GM19025 (cell line): ENCODE measurements at regions not wholly inside any gene's neighbourhood (a gene's known extent, or its start where the extent isn't known, plus 50 kb on each side); places are given as distances from the start of the nearest gene placed in this dataset.

Experiments
- ATAC-seq: cut with Tn5 transposase; IDR thresholded peaks from one replicate; pipeline ENCODE4 v1.9.1; 2021; ENCODE audit warnings: mild to moderate bottlenecking, low read depth, moderate library complexity; ENCODE audit not compliant: unreplicated experiment

- no peak for ATAC-seq
These were observed 109.8 kb upstream of the NFE2L3 start for GRCh38 chr7:26042237-26042636.

DNA sequence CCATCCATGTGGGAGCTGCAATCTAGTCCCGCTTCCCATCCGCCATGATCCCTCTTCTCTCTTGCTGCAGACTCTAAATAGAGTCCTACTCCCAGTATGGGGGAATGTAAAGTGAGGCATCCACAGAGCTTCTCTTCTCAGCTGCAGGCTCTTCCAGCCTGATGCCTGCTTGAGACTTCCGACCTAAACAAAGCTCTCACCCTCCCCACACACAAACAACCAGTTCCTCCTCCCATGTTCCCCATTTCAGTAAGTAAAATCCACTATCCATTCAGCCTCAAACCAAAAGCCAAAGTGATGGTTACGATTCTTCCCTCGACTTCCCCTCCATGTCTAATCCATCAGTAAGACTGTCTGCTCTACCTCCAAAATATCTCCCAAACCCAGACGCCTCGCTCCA lies 108.2 kb upstream of the NFE2L3 start:
- ATAC-seq, result no peak

GRCh38 chr7:26044320-26044719 lies 107.7 kb upstream of the NFE2L3 start:
- no peak for ATAC-seq

- no peak for ATAC-seq
These were observed 105.8 kb upstream of the NFE2L3 start for GRCh38 chr7:26046150-26046549.

DNA sequence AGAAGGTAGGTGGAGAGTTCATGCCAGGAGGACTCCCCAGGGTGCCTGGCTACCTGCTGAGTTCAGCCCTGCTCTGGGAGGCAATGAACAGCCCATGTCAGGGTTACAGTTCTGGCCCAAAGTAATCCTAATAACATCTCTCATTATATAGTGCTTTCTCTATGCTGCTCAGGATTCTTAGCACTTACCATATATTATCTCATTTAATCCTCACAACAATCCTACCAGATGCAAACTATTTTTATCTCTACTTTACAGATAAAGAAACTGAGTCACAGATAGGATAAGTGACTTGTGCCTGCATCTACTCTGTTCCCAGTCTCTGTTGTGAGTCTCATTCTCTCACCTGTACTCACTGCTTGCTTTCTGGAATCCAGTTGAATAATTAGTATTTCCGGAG lies 105.1 kb upstream of the NFE2L3 start:
- ATAC-seq, result no peak

- ATAC-seq, result no peak
These were observed 103.3 kb upstream of the NFE2L3 start for GRCh38 chr7:26048663-26049062.

DNA sequence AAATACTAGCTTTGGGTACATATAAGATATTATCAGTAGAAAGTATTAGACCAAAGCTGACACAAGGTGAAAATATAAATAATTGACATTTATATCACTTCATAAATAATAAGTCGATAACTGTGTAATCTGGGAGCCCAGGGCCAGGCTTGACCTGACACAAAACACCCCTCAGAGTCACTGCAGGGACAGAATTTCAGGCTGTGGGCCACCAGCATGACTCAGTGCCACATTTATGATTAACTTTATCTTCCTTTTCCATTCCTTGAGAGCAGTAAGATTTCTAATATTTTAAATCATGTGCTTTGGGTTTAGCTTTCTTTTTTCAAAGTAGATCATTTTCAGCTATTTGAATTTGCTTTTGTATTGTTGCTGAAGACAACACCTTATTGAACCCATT lies 102.9 kb upstream of the NFE2L3 start:
- no peak for ATAC-seq

GRCh38 chr7:26051021-26051420 lies 101.0 kb upstream of the NFE2L3 start:
- ATAC-seq, result no peak

DNA sequence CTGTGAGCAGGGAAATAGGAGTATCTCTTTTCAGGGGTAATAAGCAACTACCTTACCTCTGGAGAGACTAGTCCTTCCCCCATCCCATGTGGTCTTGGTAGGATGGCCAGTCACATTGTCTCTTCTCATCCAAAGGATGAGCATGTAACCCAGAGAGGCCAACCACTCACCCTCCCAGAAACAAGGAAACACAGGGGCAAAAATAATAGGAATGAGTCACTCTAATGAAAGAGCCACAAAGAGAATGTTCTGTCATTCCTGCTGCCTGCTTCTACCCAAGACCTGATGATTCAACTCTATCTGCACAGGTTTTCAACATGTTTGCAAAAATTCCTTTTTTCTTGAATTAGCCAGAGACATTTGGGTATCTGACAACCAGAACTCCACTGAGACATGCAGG lies 99.3 kb upstream of the NFE2L3 start:
- no peak for ATAC-seq

DNA sequence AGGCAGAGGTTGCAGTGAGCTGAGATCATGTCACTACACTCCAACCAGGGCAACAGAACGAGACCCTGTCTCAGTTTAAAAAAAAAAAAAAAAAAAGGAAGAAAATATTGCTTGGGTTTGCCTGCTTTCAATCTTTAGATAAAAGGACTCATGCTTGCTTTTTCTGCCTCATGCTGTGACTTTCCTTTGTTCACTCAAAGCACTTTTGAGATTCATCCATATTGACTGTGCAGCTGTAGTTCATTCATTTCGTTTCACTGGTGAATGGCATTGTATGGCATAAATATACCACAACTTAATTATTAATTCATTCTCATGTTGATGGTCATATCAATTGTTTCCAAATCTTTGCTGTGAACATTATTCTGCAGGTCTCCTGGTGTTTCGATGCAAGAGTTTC lies 97.6 kb upstream of the NFE2L3 start:
- ATAC-seq, result no peak

- ATAC-seq, result no peak
These were observed 96.8 kb upstream of the NFE2L3 start for GRCh38 chr7:26055241-26055640.

- no peak for ATAC-seq
These were observed 91.0 kb upstream of the NFE2L3 start for GRCh38 chr7:26060733-26061677.

DNA sequence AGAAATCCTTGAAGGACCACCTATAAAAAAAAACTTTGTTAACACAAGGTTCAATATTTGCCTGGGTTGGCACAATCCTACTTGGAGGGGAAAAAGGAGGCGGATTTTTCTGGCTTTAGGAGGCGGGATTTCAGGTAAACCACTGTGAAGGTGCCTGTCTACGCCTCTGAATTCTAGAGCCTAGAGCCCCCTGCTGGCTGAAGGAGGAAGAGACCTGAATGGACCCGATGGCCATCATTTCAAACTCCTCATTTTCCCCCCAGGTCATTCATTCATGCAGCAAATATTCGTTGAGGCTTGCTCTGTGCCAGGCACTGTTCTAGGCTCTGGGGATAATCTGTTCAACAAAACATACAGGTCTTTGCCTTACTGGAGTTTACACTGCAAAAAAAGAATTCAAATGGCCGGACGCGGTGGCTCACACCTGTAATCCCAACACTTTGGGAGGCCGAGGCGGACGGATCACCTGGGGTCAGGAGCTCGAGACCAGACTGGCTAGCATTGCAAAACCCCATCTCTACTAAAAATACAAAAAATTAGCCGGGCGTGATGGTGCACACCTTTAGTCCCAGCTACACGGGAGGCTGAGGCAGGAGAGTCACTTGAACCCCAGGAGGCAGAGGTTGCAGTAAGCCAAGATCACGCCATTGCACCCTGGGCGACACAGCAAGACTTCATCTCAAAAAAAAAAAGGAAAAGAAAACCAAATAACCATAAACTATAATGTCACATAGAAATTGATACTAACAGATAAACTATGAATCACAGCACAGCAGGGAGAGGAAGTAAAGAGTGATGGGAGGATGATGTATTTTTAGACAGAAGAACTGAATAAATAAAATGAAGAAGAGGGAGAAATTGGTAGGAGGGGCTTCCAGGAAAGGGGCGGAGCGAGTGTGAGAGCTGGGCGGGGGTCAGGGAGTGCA lies 90.1 kb upstream of the NFE2L3 start:
- ATAC-seq, result no peak

DNA sequence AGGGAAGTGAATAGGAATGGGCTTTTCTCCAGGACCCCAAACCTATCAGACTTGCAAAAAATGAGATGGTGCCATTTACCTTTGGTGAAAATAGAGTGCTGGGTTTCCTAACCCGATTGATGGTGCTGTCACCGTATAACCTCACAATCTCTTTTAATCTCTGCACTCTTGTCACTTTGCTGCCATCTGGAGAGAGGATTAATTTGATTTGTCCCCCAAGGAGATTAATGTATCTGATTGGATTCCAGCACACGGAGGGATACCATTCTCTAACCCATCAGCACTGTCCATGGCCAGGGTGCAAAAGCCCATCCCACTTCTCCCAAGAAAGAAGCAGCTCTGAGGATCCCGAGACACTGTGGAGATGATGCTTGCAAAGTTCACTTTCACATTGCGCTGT lies 86.3 kb upstream of the NFE2L3 start:
- no peak for ATAC-seq

DNA sequence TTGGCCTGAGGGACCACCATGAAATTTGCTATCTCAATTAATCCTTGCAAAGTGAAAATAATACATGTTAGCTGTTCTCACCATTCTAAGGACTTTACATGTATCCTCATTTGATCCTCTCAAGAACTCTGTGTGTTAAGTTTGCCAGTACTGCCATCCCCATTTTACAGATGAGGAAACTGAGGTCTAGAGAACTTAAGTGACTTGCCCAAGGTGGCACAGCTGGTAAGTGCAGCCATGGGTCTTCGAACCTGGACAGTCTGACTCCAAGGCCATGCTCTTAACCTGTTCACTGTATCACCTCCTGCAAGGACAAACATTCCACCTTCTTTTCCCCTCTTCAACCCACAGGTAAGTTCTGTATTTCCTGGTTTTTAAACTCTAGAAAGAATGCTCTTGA lies 85.3 kb upstream of the NFE2L3 start:
- ATAC-seq, result no peak

- no peak for ATAC-seq
These were observed 81.7 kb upstream of the NFE2L3 start for GRCh38 chr7:26070290-26070689.

- ATAC-seq, result no peak
These were observed 80.2 kb upstream of the NFE2L3 start for GRCh38 chr7:26071622-26072456.

- ATAC-seq, result no peak
These were observed 79.0 kb upstream of the NFE2L3 start for GRCh38 chr7:26073041-26073440.

DNA sequence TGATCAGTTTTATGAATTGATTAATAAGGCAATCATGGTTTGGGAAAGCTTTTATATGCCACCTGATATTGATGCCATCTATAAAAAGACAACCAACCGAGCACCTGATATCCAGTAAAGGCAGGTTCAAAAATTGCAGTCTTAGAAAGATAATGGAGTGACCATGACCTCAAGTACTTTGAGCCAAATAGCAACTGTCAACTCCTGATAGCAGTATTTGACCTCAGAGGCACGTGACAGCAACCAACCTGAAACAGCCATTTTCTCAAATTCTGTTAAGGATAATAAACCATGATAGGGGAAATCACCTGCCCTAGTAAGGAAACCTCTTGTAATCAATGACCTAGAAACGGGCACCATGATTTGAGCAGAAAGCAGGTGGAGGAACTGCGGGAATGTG lies 77.1 kb upstream of the NFE2L3 start:
- ATAC-seq, result no peak

DNA sequence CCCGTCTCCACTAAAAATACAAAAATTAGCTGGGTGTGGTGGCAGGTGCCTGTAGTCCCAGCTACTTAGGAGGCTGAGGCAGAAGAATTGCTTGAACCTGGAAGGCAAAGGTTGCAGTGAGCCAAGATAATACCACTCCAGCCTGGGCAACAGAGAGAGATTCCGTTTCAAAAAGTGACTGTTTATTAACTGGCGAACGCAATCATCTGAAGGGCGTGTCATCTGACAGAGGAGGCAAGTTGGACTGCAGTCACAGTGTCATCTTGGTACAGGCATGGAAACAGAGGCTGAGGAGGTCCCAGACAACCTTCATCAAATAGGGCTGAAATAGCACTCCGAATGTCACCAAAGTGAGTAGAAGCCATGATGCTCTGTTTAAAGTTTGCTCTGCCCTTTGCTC lies 75.3 kb upstream of the NFE2L3 start:
- ATAC-seq, result no peak
